Astrocyte of the cerebellum (primary cell): ENCODE measurements at regions not wholly inside any gene's neighbourhood (a gene's known extent, or its start where the extent isn't known, plus 50 kb on each side); places are given as distances from the start of the nearest gene placed in this dataset.
"Not testable (repeated sequence)": the region's sequence is repeated elsewhere in the genome, so short reads cannot be mapped to it uniquely, and the experiment has no call there.

ENCODE experiments used
- DNase-seq: peaks from one replicate; pipeline ENCODE4 v3.0.0-alpha.2; 2011; ENCODE audit warnings: low read depth
- H3K4me3 ChIP-seq: 2 replicates; pipeline ENCODE4 v1.5.1; 2011; ENCODE audit warnings: mild to moderate bottlenecking, low read depth, low read length, moderate library complexity
- CTCF ChIP-seq: IDR thresholded peaks from 2 replicates; pipeline ENCODE4 v1.5.1; 2012; ENCODE audit warnings: low read length, low read depth, moderate library complexity, mild to moderate bottlenecking; ENCODE audit errors: missing control alignments
- in situ Hi-C: cut with HindIII; loops from 2 replicates; pipeline ENCODE4 v1.10.0; 2017; ENCODE audit warnings: low sequenced_read_pairs

GRCh38 chrX:1906028-1906427 is 291.2 kb downstream of the ASMT start:
- in situ Hi-C loops = no loop called here
- H3K4me3 ChIP-seq = no peak overlapping the region
- DNase-seq = no peak
- no peak for TF ChIP-seq CTCF

DNA sequence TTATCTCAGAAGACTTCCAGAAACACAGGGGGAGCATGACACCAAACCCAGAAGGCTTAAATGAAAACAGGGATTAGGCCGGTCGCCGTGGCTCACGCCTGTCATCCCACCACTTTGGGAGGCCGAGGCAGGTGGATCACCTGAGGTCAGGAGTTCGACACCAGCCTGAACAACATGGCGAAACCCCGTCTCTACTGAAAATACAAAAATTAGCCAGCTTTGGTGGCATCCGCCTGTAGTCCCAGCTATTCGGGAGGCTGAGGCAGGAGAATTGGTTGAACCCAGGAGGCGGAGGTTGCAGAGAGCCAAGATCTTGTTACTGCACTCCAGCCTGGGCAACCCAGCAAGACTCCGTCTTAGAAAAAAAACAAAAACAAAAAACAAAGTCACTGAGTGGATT is 294.1 kb downstream of the ASMT start:
- in situ Hi-C loops, H3K4me3 ChIP-seq, DNase-seq: not testable (repeated sequence)

- no peak for DNase-seq
- H3K4me3 ChIP-seq = no peak overlapping the region
- in situ Hi-C loops = no loop called here
- TF ChIP-seq CTCF = no peak
These were observed 294.8 kb downstream of the ASMT start for GRCh38 chrX:1909419-1910206.

GRCh38 chrX:1910207-1910470 is 295.3 kb downstream of the ASMT start:
- in situ Hi-C loops = no loop called here
- TF ChIP-seq CTCF = no peak
- DNase-seq = no peak
- H3K4me3 ChIP-seq = no peak overlapping the region

GRCh38 chrX:1911401-1912128 is 296.7 kb downstream of the ASMT start:
- DNase-seq = no peak
- no peak for TF ChIP-seq CTCF
- H3K4me3 ChIP-seq = no peak overlapping the region
- in situ Hi-C loops = no loop called here

GRCh38 chrX:1912193-1912592 is 297.3 kb downstream of the ASMT start:
- H3K4me3 ChIP-seq = no peak overlapping the region
- no peak for TF ChIP-seq CTCF
- in situ Hi-C loops = no loop called here
- DNase-seq = no peak

DNA sequence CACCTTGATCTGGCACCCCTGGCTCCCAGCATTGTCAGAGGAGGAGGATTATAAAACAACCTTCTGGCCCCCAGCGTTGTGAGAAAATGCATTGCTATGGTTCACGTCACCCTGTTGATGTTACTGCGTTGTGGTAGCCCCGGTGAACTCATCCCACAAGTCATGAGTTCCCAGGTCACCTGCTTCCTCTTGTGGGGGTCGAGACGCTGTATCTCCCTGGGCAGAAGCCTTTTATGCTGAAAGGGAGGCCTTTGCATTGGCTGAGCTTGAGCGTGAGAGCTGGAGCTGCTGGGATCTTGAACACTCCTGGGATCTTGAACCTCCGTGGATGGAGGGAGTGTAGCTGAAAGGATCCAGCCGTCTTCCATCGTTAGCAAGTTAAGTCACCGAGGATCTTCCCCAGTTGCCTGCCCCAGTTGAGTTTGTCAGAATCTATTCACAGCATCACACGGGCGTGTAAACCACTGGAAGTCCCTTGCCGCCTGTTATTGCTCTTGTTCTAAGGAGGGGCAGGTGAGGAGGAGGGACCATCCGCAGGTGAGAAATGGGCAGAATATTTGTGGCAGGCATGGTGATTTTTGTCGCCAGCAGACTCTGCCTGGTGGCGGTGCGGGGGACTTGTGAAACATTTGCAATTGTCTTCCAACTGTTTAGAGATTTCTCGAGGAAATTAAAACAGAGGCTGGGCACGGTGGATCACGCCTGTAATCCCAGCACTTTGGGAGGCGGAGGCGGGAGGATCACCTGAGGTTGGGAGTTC is 299.9 kb downstream of the ASMT start:
- H3K4me3 ChIP-seq = no peak overlapping the region
- DNase-seq = no peak
- in situ Hi-C loops = no loop called here
- TF ChIP-seq CTCF = no peak
